ENCODE measurements at regions not wholly inside any gene's neighbourhood (a gene's known extent, or its start where the extent isn't known, plus 50 kb on each side); places are given as distances from the start of the nearest gene placed in this dataset.
A peak's percentile ranks its signal among the peaks of the same experiment; 100 is the strongest.

DNA sequence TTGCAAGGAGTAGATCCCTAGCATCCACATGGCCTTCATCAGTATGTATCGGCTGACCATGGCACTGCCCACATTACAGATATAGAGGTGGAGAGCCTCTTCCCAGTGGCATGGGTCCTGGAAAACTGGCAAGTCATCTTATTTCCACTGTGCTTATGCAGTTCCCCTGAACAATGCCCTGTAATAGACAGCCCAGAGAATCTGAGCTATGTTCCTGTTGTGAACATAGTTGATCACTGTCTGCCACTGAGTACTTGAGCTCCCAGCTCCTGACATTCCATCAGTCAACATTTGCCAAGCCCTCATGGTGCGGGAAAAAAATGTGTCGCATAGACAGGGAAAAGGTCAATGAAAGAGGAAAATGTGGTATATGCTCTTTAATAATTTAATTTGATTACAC, 861.9 kb downstream of the CDY2B start:
- H3K27me3 ChIP-seq, result no peaks in the 10 kb centered on the region
- H3K27ac ChIP-seq, result no peak overlapping the region
- no peaks in the 10 kb centered on the region for H3K9me3 ChIP-seq
- no peaks in the 10 kb centered on the region for H3K36me3 ChIP-seq (ENCODE audit: low read depth, missing control alignments)
- intact Hi-C loops (cut with DNase I; ENCODE audit: low total_unique reads), result no loop called here
- H3K4me3 ChIP-seq, result no peak overlapping the region
- TF ChIP-seq POLR2A (IDR thresholded peaks at IDR 0.05) (no peak), CTCF (IDR thresholded peaks at IDR 0.05) (no peak)
- DNase-seq, result no peak
- H3K4me1 ChIP-seq, result no peaks in the 10 kb centered on the region
- WGBS, 2 donors, result 90 to 97% methylated on average over 3 of the region's 3 CpGs

- intact Hi-C loops (cut with DNase I; ENCODE audit: low total_unique reads), result no loop called here
- WGBS, 2 donors, result 69% methylated on average over 2 of the region's 2 CpGs; no CpG with 5 or more reads in 1 of the 2 donors
- Histone ChIP-seq H3K9me3 (no peaks in the 10 kb centered on the region), H3K4me1 (no peaks in the 10 kb centered on the region), H3K36me3 (ENCODE audit: low read depth, missing control alignments) (no peaks in the 10 kb centered on the region), H3K27me3 (no peaks in the 10 kb centered on the region), H3K4me3 (no peak overlapping the region), H3K27ac (no peak overlapping the region)
- TF ChIP-seq POLR2A (IDR thresholded peaks at IDR 0.05) (no peak), CTCF (IDR thresholded peaks at IDR 0.05) (no peak)
- no peak for DNase-seq
Measured at GRCh38 chrY:16993551-16993950, 886.5 kb downstream of the CDY2B start.

GRCh38 chrY:16981776-16982175, 898.2 kb downstream of the CDY2B start:
- Histone ChIP-seq H3K27me3 (no peaks in the 10 kb centered on the region), H3K4me3 (no peak overlapping the region), H3K36me3 (ENCODE audit: low read depth, missing control alignments) (no peaks in the 10 kb centered on the region), H3K4me1 (no peaks in the 10 kb centered on the region), H3K9me3 (no peaks in the 10 kb centered on the region), H3K27ac (no peak overlapping the region)
- intact Hi-C loops (cut with DNase I; ENCODE audit: low total_unique reads), result no loop called here
- TF ChIP-seq POLR2A (IDR thresholded peaks at IDR 0.05) (no peak), CTCF (IDR thresholded peaks at IDR 0.05) (no peak)
- no peak for DNase-seq
- 63 to 93% methylated on average over 1 of the region's 1 CpG for WGBS, 2 donors

- no peaks in the 10 kb centered on the region for H3K9me3 ChIP-seq
- H3K27me3 ChIP-seq, result no peaks in the 10 kb centered on the region
- H3K4me1 ChIP-seq, result no peaks in the 10 kb centered on the region
- no peak overlapping the region for H3K27ac ChIP-seq
- H3K4me3 ChIP-seq, result no peak overlapping the region
- intact Hi-C loops (cut with DNase I; ENCODE audit: low total_unique reads), result no loop called here
- TF ChIP-seq CTCF (IDR thresholded peaks at IDR 0.05) (no peak), POLR2A (IDR thresholded peaks at IDR 0.05) (no peak)
- WGBS, 2 donors, result 78 to 87% methylated on average over 5 to 6 of the region's 6 CpGs
- H3K36me3 ChIP-seq (ENCODE audit: low read depth, missing control alignments), result no peaks in the 10 kb centered on the region
- DNase-seq, result peak; percentile 22
Measured at GRCh38 chrY:16959071-16959470, 920.9 kb downstream of the CDY2B start.

DNA sequence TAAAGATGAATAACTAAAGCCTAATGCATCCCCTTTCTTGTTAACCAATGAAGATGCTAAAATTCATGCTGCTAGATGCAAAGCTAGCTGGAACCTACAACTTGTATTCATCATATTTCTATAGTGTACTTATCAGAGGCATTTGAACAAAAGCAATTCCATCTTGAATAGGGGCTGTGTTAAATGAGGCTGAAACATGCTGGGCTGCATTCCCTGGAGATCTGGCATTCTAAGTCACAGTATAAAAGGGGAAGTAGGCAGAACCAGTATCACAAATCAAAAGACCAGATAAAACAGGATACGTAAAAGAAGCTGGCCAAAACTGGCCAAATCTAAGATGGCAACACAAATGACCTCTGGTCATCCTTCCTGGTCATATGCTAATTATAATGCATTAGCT, 932.8 kb downstream of the CDY2B start:
- no peaks in the 10 kb centered on the region for H3K9me3 ChIP-seq
- H3K27ac ChIP-seq, result no peak overlapping the region
- no peaks in the 10 kb centered on the region for H3K4me1 ChIP-seq
- intact Hi-C loops (cut with DNase I; ENCODE audit: low total_unique reads), result no loop called here
- no peak overlapping the region for H3K4me3 ChIP-seq
- H3K36me3 ChIP-seq (ENCODE audit: low read depth, missing control alignments), result no peaks in the 10 kb centered on the region
- TF ChIP-seq POLR2A (IDR thresholded peaks at IDR 0.05) (no peak), CTCF (IDR thresholded peaks at IDR 0.05) (no peak)
- no peak for DNase-seq
- H3K27me3 ChIP-seq, result no peaks in the 10 kb centered on the region
- WGBS, 2 donors, result 78 to 100% methylated on average over 1 of the region's 1 CpG
